Left forelimb (tissue), 1 donor: ENCODE measurements at regions not wholly inside any gene's neighbourhood (a gene's known extent, or its start where the extent isn't known, plus 50 kb on each side); places are given as distances from the start of the nearest gene placed in this dataset.
"Not testable (repeated sequence)": the region's sequence is repeated elsewhere in the genome, so short reads cannot be mapped to it uniquely, and the experiment has no call there.

Source experiments
- DNase-seq: peaks from one replicate; pipeline ENCODE4 v3.0.0-alpha.2; 2018; ENCODE audit warnings: low spot score

DNA sequence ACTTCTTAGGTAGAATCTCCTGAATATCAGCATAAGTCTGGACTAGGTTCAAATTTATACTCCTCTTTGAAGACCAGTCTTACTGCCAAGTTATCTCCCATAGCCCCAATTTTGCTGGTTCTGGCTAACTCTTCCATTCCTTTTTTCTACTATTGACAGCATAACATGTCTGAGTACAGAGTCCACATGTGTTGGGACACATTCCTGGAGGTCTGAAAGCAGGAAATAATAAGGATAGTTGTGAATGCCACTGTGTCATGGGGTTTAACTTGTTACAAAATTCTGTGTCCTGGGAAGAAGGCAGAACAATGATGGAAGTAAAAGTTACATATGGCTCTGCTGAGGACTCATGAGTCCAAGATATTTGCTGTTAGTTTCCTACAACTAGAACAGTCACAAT, 57.4 kb upstream of the ZBTB20 start:
- no peak for DNase-seq

DNA sequence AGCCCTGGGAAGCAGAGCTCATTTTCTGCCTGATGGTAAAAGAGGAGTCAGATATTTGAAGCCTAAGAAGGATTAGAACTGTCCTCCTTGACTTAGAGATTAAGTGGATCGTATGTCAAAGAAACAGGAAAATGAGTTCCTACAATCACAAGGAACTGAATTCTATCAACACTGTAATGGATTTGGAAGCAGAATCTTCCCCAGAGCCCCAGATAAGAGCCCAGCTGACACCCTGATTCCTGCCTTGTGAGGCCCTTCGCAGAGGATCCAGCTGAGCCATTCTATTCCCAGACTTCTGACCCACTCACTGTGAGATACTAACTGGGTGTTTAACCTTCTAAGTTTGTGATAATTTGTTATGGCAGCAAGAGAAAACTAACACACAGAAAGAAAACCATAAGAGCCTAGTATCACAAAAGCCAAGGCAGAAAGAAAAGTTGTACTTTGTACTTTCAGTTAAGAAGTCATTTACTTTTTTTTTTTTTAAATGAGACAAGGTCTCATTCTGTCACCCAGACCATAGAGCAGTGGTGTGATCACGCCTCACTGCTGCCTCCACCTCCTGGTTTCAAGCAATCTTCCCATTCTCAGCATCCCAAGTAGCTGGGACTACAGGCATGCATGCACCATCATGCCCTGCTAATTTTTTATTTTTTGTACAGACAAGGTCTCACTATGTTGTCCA, 61.1 kb upstream of the ZBTB20 start:
- DNase-seq = no peak

- no peak for DNase-seq
Observed at GRCh38 chr3:115211810-115212492, 64.9 kb upstream of the ZBTB20 start.

DNA sequence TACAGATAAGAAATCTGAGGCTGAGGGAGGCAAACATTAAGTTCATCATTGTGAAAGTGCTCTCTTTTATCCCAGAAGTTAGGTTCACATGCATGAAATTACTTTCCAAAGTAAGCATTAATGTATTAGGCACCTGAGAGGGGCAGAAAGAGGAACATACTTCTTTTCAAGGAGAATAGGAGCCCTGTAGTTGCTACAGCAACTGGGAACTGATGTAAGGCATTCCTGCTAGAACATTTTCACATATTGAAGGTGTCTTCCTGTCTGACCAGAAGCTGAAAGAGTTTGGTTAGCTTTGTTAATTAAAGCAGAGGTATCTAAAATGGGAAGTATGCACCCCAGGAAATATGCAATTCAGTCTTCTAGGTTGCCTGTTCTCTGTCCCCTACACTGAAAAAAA, 65.5 kb upstream of the ZBTB20 start:
- no peak for DNase-seq

- not testable (repeated sequence) for DNase-seq
Observed at GRCh38 chr3:115213052-115213451, 66.0 kb upstream of the ZBTB20 start.

- DNase-seq = no peak
Observed at GRCh38 chr3:115217292-115217677, 70.2 kb upstream of the ZBTB20 start.

DNA sequence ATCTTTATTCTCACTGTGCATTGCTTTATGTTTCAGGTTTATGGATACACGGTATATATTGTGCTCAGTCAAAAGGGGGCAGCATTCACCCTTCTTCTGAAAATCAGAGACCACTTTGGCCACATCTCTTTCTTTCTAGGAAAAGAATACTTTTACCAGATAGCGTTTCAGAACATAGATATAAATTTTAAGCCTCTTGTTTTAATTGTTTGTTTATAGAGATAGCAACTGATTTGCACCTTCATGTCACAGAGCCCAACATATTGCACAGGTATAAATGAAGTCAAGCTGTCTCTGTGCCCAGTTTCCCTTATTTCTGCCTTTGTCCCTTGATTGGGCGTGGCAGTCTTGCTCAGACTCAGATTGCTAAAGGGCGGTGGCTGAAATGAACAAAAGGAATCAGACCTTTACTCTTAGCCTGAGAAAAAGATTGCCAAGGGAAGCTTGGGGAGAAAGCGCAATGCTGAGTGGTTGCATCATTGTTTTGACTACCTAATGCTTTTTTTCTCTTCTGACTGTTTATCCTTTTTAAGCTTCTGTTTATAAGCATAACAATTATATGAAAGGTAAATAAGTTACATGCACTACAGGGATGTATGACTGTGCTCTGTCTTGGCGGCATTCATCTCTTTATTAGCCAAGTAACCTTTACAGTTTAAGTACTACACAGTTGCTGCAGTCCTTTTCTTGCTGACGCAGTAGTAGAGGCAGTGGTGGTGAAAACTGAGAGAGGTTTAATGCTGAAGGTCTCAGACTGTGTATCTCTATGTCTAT, 70.8 kb upstream of the ZBTB20 start:
- DNase-seq = no peak

- no peak for DNase-seq
Observed at GRCh38 chr3:115218859-115219258, 71.8 kb upstream of the ZBTB20 start.

DNA sequence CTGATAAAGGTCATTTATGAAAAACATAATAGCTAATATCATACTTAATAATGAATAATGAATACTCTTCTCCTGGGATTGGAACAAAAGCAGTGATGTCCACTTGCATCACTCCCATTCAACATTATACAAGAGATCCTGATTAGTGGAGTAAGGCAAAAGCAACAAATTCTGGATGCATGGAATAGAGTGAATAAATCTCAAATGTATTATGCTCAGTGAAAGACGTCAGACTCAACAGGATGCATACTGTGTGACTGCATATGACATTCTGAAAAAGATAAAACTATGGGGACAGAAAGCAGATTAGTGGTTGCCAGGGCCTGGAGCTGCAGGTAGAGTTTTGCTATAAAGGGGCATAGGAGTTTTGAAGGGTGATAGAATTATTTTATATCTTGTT, 77.6 kb upstream of the ZBTB20 start:
- no peak for DNase-seq

DNA sequence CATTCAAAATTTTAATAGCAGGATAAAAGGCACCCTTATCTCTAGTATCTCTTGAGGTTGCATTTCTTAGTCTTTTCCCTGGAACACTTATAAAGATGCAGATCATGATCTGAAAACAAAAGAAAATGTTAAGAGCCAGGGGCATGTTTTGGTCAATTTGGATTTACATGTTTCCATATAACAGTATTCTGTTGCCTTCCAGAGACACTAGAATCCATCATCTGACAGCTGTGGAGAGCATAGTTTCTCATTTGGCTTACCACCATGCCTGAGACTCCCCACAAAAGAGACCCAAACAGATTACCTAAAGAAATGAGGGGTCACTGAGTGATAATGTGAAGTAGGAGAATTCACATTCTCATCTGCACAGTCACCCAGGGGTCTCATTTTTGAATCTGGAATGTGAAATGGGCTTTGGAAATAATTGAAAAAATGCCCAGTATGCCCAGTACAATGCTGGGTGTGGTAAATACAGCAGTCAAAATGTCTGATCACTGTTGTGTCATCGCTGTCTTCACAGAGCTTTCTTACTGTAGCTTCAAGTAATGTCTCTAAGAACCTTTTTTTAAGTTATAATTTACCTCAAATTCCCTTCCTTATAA, 79.9 kb upstream of the ZBTB20 start:
- no peak for DNase-seq

GRCh38 chr3:115227461-115227860, 80.4 kb upstream of the ZBTB20 start:
- DNase-seq = no peak

- DNase-seq = no peak
Observed at GRCh38 chr3:115228266-115228665, 81.2 kb upstream of the ZBTB20 start.

- no peak for DNase-seq
Observed at GRCh38 chr3:115232167-115232566, 85.1 kb upstream of the ZBTB20 start.

DNA sequence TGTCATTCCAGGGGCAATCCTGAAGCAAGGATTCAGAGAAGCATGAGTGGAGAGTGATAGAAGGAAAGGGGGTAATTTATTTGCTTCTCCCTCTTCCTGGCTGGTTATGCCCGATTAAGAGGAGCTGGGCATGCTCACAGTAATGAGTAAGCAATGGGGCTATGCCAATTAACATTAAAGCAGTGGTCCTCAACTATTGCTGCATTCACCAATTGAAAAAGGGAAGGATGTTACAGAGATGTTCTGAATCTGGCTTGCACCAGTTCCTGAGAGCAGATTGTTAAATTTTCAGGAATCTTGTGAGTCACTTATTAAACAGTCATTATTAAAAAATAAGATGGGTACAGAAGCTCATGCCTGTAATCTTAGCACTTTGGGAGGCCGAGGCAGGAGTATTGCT, 85.9 kb upstream of the ZBTB20 start:
- no peak for DNase-seq

DNA sequence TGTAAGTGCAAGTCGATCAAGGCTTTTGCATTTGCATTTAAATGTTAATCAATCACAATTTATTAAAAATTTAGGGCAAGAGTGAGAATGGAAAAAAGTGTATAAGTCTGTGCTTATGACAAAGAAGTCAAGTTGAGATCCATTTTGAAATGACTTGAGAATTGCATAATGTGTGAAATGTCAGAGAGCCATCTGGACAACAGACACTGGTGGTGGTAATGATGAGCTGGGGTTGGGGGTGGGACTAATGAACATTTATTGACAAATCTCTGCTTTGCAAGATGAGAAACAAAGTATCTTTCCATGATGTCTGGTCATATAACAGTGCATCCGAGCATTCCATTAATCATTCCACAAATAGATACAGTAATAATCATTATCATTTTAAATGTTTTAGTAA, 89.4 kb upstream of the ZBTB20 start:
- no peak for DNase-seq

DNA sequence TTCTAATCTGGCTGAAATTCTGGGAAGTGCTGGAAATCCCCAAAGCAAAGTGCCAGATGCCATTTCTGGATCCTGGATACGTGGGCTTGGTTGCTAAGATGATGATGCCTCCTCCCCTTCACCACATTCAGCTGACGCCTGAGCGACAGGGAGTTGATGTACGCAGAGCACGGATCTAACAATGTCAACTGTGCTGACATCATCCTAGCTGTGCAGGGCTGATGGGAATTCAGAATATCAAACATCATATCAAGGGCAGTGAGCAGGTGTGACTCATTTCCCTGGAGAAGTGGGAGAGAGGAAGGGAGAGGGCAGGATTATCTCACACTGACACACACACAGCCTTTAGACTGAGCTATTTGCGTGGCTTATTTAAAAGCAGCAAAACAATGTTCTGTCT, 92.6 kb upstream of the ZBTB20 start:
- no peak for DNase-seq

DNA sequence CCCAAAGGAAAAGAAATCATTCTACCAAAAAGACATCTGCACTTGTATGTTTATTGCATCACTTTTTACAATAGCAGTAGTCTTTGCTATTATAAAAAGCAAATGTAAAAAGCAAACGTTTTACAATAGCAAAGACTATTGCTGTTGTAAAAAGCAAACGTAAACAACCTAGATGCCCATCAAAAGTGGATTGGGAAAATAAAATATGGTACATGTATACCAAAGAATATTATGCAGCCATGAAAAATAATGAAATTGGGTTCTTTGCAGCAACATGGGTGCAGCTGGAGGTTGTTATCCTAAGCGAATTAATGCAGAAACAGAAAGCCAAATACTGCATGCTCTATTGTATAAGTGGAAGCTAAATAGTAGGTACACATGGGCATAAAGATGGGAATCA, 97.3 kb upstream of the ZBTB20 start:
- no peak for DNase-seq

- no peak for DNase-seq
Observed at GRCh38 chr3:115245438-115245837, 98.3 kb upstream of the ZBTB20 start.

GRCh38 chr3:115245899-115246298, 98.8 kb upstream of the ZBTB20 start:
- DNase-seq = no peak

DNA sequence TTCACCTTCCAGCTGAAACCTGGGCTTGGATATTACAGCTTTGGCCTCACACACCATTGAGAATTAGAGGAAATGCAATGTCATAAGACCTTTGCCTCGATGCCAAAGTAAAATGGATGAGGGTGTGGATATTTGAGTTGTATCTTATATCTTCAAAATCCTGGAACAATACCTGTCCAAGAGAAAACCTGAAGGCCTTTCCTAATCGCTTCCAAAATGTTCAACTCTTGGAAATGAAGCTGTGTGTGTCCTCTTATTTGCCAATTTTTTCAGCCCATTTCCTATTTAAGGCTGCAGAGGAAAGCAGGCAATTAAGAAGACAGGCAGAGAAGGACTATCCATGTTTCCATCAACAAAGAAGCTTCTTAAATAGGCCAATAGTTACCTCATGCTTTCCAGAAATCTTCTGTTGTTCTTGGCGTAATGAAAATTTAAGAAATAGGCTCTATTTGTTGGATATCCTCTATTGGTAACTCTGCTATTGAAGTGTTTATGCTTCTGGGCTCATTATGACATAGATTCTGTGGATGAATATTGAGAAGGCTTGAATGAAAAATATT, 99.5 kb upstream of the ZBTB20 start:
- no peak for DNase-seq

GRCh38 chr3:115248274-115248673, 101.2 kb upstream of the ZBTB20 start:
- DNase-seq = no peak

DNA sequence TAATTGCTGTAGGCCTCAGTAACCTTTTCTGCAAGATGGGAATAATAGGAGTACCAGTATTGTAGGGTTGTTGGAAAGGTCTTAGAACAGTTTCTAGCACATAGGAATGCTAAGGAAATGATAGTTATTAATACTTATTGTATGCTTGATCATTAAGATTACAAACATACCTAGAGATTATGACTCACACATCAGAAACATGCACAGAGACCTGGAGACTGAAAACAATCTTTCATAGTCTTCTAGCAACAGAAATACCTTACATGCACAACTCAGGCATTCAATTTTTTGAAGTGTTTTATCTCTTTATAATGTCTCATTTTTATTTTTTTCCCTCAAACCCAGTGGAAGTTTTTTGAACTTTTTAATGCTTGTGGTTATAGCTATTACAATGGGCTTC, 104.4 kb upstream of the ZBTB20 start:
- no peak for DNase-seq

DNA sequence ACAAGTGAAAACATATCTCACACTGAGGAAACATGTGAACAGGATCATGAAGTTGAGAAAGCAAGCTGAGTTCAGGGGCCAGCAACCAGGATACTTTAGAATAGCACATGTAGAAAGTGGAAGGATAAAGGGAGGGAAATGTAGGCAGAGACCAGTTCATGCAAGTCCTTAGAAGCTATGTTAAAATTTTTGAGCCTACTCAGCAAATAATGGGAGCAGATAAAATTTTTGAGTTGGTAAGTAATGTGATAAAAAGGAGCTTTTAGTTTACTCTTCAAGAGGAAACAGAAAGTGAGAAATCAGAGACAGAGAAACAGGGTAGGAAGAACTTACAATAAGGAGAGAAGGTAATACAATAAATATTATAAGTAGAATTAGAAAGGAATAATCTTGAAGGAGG, 105.6 kb upstream of the ZBTB20 start:
- DNase-seq = no peak
